Fibroblast of the aortic adventitia (primary cell): ENCODE measurements at regions not wholly inside any gene's neighbourhood (a gene's known extent, or its start where the extent isn't known, plus 50 kb on each side); places are given as distances from the start of the nearest gene placed in this dataset.
"Not testable (repeated sequence)": the region's sequence is repeated elsewhere in the genome, so short reads cannot be mapped to it uniquely, and the experiment has no call there.

ENCODE experiments used
- DNase-seq: peaks from one replicate; pipeline ENCODE4 v3.0.0-alpha.2; 2010; ENCODE audit warnings: low read depth
- H3K4me3 ChIP-seq: 2 replicates; pipeline ENCODE4 v1.5.1; 2011; ENCODE audit warnings: low read depth, mild to moderate bottlenecking, control low read depth, low read length, moderate library complexity
- CTCF ChIP-seq: IDR thresholded peaks from 2 replicates; pipeline ENCODE4 v1.5.1; 2011; ENCODE audit warnings: mild to moderate bottlenecking, low read length, control low read depth, inconsistent platforms; ENCODE audit not compliant: insufficient read depth

- DNase-seq, result no peak
- no peak overlapping the region for H3K4me3 ChIP-seq
- TF ChIP-seq CTCF, result no peak
These were observed 1071.2 kb downstream of the TYW1 start for GRCh38 chr7:68067845-68068244.

- TF ChIP-seq CTCF, result no peak
- H3K4me3 ChIP-seq, result no peak overlapping the region
- no peak for DNase-seq
These were observed 1074.4 kb downstream of the TYW1 start for GRCh38 chr7:68070992-68071391.

DNA sequence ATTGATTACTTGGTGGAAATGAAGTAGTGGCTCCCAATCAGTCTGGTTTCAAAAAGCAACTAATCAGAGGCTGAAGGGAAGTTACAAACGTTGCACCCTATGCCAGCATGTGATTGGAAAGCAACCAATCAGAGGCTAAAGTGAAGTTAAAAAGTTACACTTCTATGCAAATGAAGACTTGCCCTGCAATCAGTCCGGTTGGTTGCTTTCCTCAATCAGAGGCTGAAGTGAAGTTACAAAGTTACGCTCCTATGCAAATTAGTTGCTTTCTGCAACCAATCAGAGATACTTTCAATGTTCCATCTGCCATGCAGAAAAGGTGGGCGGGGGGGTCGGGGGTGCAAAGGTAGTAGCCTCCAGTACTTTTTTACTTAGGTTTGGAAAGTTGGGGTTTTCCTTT lies 1077.1 kb downstream of the TYW1 start:
- H3K4me3 ChIP-seq, result no peak overlapping the region
- no peak for TF ChIP-seq CTCF
- no peak for DNase-seq

- no peak for TF ChIP-seq CTCF
- no peak for DNase-seq
- H3K4me3 ChIP-seq, result no peak overlapping the region
These were observed 1077.6 kb downstream of the TYW1 start for GRCh38 chr7:68074242-68074641.

GRCh38 chr7:68078157-68078710 lies 1081.6 kb downstream of the TYW1 start:
- DNase-seq, result no peak
- TF ChIP-seq CTCF, result no peak
- H3K4me3 ChIP-seq, result no peak overlapping the region

DNA sequence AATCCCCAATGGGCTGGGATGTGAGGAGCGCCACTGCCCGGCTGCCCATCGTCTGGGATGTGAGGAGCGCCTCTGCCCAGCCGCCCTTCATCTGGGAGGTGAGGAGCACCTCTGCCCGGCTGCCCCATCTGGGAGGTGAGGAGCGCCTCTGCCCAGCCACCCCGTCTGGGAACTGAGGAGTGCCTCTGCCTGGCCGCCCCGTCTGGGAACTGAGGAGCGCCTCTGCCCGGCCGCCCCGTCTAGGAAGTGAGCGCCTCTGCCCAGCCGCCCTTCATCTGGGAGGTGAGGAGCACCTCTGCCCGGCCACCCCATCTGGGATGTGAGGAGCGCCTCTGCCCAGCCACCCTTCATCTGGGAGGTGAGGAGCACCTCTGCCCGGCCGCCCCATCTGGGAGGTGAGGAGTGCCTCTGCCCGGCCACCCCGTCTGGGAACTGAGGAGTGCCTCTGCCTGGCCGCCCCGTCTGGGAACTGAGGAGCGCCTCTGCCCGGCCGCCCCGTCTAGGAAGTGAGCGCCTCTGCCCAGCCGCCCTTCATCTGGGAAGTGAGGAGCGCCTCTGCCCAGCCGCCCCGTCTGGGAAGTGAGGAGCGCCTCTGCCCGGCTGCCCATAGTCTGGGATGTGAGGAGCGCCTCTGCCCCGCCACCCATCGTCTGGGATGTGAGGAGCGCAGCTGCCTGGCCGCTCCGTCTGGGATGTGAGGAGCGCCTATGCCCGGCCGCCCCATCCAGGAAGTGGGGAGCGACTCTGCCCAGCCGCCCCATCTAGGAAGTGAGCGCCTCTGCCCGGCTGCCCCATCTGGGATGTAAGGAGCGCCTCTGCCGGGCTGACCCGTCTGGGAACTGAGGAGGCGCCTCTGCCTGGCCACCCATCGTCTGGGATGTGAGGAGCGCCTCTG lies 1085.7 kb downstream of the TYW1 start:
- H3K4me3 ChIP-seq, DNase-seq: not testable (repeated sequence)

- not testable (repeated sequence) for DNase-seq, H3K4me3 ChIP-seq
These were observed 1086.5 kb downstream of the TYW1 start for GRCh38 chr7:68082961-68083657.
